GM21737 (cell line): ENCODE measurements at regions not wholly inside any gene's neighbourhood (a gene's known extent, or its start where the extent isn't known, plus 50 kb on each side); places are given as distances from the start of the nearest gene placed in this dataset.

ENCODE experiments used
- ATAC-seq: cut with Tn5 transposase; IDR thresholded peaks from one replicate; pipeline ENCODE4 v1.9.1; 2021; ENCODE audit warnings: mild to moderate bottlenecking, moderate library complexity; ENCODE audit not compliant: unreplicated experiment

- no peak for ATAC-seq
Observed at GRCh38 chr2:133936601-133937000, 317.3 kb upstream of the MGAT5 start.

GRCh38 chr2:133937669-133938068 is 316.2 kb upstream of the MGAT5 start:
- ATAC-seq: no peak

- no peak for ATAC-seq
Observed at GRCh38 chr2:133940134-133940533, 313.7 kb upstream of the MGAT5 start.

GRCh38 chr2:133941666-133942065 is 312.2 kb upstream of the MGAT5 start:
- ATAC-seq: no peak

GRCh38 chr2:133942398-133942797 is 311.5 kb upstream of the MGAT5 start:
- ATAC-seq: no peak

GRCh38 chr2:133943108-133943507 is 310.8 kb upstream of the MGAT5 start:
- ATAC-seq: no peak

GRCh38 chr2:133945089-133945488 is 308.8 kb upstream of the MGAT5 start:
- no peak for ATAC-seq

GRCh38 chr2:133947057-133947456 is 306.8 kb upstream of the MGAT5 start:
- ATAC-seq: no peak

- no peak for ATAC-seq
Observed at GRCh38 chr2:133948610-133949290, 305.1 kb upstream of the MGAT5 start.

- ATAC-seq: no peak
Observed at GRCh38 chr2:133949595-133949994, 304.3 kb upstream of the MGAT5 start.

- no peak for ATAC-seq
Observed at GRCh38 chr2:133951209-133951608, 302.7 kb upstream of the MGAT5 start.

- no peak for ATAC-seq
Observed at GRCh38 chr2:133952420-133952819, 301.5 kb upstream of the MGAT5 start.

GRCh38 chr2:133952896-133953295 is 301.0 kb upstream of the MGAT5 start:
- no peak for ATAC-seq

- peak; percentile 75 for ATAC-seq
Observed at GRCh38 chr2:133953524-133953923, 300.3 kb upstream of the MGAT5 start.

GRCh38 chr2:133954636-133955035 is 299.2 kb upstream of the MGAT5 start:
- ATAC-seq: no peak

- ATAC-seq: no peak
Observed at GRCh38 chr2:133955169-133955568, 298.7 kb upstream of the MGAT5 start.

- no peak for ATAC-seq
Observed at GRCh38 chr2:133956434-133956935, 297.4 kb upstream of the MGAT5 start.

- no peak for ATAC-seq
Observed at GRCh38 chr2:133957724-133958480, 296.0 kb upstream of the MGAT5 start.

GRCh38 chr2:133959066-133959465 is 294.8 kb upstream of the MGAT5 start:
- ATAC-seq: no peak

GRCh38 chr2:133966720-133967304 is 287.1 kb upstream of the MGAT5 start:
- no peak for ATAC-seq

GRCh38 chr2:133967326-133967725 is 286.5 kb upstream of the MGAT5 start:
- no peak for ATAC-seq

- no peak for ATAC-seq
Observed at GRCh38 chr2:133968446-133968845, 285.4 kb upstream of the MGAT5 start.
